Osteocyte (in vitro differentiated cells): ENCODE measurements at regions not wholly inside any gene's neighbourhood (a gene's known extent, or its start where the extent isn't known, plus 50 kb on each side); places are given as distances from the start of the nearest gene placed in this dataset.

Source experiments
- DNase-seq: peaks from one replicate; pipeline ENCODE4 v3.0.0; 2021; ENCODE audit warnings: mixed read lengths; ENCODE audit not compliant: unreplicated experiment; ENCODE audit errors: extremely low spot score
- H3K27ac Mint-ChIP-seq: one replicate; pipeline ENCODE4 v1.8.0; 2021; ENCODE audit warnings: mild to moderate bottlenecking, mixed read lengths; ENCODE audit not compliant: unreplicated experiment
- H3K27me3 Mint-ChIP-seq: one replicate; pipeline ENCODE4 v1.8.0; 2021; ENCODE audit warnings: mixed read lengths; ENCODE audit not compliant: unreplicated experiment
- H3K36me3 Mint-ChIP-seq: one replicate; pipeline ENCODE4 v1.8.0; 2021; ENCODE audit warnings: mixed read lengths; ENCODE audit not compliant: unreplicated experiment
- H3K4me1 Mint-ChIP-seq: one replicate; pipeline ENCODE4 v1.8.0; 2021; ENCODE audit warnings: mixed read lengths; ENCODE audit not compliant: unreplicated experiment
- H3K4me3 Mint-ChIP-seq: one replicate; pipeline ENCODE4 v1.8.0; 2021; ENCODE audit warnings: mild to moderate bottlenecking, moderate library complexity, mixed read lengths; ENCODE audit not compliant: unreplicated experiment
- H3K9me3 Mint-ChIP-seq: one replicate; pipeline ENCODE4 v1.8.0; 2021; ENCODE audit warnings: mixed read lengths; ENCODE audit not compliant: unreplicated experiment
- CTCF ChIP-seq: fragments of 200-600 bp; sonication (generic); IDR thresholded peaks from 2 replicates; pipeline ENCODE4 v1.5.0; 2021; ENCODE audit warnings: antibody characterized with exemption, mild to moderate bottlenecking, moderate library complexity

GRCh38 chr16:85519540-85520231 lies 93.4 kb upstream of the GSE1 start:
- Mint-ChIP-seq H3K4me1 (peaks cover 50% of the 10 kb centered on the region), H3K36me3 (no peaks in the 10 kb centered on the region), H3K9me3 (no peaks in the 10 kb centered on the region), H3K4me3 (no peak overlapping the region), H3K27me3 (no peaks in the 10 kb centered on the region), H3K27ac (no peak overlapping the region)
- TF ChIP-seq CTCF = no peak
- DNase-seq = no peak

DNA sequence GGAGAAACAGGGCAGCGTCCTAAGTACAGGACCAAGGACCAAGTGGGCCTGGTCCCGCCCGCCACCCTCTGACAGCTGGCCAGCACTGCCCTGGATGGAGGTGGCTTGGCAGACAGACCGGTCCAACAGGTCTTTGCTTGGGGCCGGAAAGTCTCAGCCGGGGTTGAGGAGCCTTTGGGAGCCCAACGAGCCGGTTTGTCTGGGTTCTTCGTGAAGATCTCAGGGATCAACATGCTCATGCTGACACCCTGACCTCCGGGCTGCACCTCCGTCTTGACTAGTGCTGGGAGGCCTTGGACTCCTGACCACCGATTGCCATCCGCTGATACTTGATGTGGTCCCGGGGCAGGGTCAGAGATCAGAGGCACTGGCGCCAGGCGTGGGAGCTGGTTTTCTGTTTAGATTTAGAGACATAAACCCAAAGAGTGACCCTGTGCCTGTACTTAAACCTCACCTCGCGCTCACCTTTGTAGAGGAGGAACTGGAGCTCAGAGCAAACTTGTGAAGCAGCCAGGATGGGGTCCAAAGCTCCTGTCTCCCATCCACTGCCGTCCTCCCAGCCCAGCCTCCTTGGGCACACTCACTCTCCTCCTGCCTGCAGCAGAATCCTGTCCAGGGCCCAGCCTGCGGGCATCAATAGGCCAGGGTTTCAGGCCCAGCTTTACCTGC lies 92.1 kb upstream of the GSE1 start:
- no peaks in the 10 kb centered on the region for H3K36me3 Mint-ChIP-seq
- H3K27ac Mint-ChIP-seq = no peak overlapping the region
- H3K9me3 Mint-ChIP-seq = no peaks in the 10 kb centered on the region
- no peaks in the 10 kb centered on the region for H3K27me3 Mint-ChIP-seq
- peaks cover 47% of the 10 kb centered on the region for H3K4me1 Mint-ChIP-seq
- no peak for DNase-seq
- H3K4me3 Mint-ChIP-seq = no peak overlapping the region
- TF ChIP-seq CTCF = no peak

GRCh38 chr16:85521552-85522307 lies 91.4 kb upstream of the GSE1 start:
- H3K4me3 Mint-ChIP-seq = no peak overlapping the region
- H3K36me3 Mint-ChIP-seq = no peaks in the 10 kb centered on the region

DNA sequence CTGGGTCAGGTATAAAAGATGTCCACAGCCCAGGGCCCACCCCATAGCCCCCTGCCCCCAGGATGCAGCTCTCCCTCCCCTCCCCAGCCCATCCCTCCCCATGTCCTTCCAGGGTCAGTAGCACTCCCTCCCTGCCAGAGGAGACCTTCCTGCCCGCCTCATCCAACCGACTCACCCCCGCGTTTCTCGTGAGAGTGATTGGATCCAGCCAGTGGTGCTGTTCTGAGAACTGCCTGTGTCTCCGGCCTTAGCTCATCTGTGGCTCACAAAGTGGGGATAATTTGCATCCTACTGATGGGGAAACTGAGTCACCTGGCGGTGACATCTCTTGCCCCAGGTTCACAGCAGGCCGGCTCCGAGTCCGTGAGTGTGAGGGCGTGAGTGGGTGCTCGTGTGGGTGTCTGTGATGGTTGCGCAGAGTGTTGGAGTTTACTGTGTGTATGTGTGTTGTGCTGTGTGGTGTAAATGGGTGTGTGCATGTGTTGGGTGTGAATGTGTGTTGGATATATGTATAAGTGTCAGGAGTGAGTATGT lies 90.7 kb upstream of the GSE1 start:
- Mint-ChIP-seq H3K4me3 (no peak overlapping the region), H3K9me3 (no peaks in the 10 kb centered on the region), H3K27ac (peak overlapping the region; percentile 61), H3K4me1 (peaks cover 45% of the 10 kb centered on the region), H3K36me3 (no peaks in the 10 kb centered on the region), H3K27me3 (no peaks in the 10 kb centered on the region)
- no peak for DNase-seq
- no peak for TF ChIP-seq CTCF

More at GRCh38 chr16:85521552-85522307, 91.4 kb upstream of the GSE1 start:
- Mint-ChIP-seq H3K27ac (peak overlapping the region; percentile 12), H3K4me1 (peaks cover 46% of the 10 kb centered on the region), H3K9me3 (no peaks in the 10 kb centered on the region), H3K27me3 (no peaks in the 10 kb centered on the region)
- no peak for TF ChIP-seq CTCF
- DNase-seq = no peak
